MM.1S (cell line): ENCODE measurements at regions not wholly inside any gene's neighbourhood (a gene's known extent, or its start where the extent isn't known, plus 50 kb on each side); places are given as distances from the start of the nearest gene placed in this dataset.
A peak's percentile ranks its signal among the peaks of the same experiment; 100 is the strongest.

ENCODE experiments used
- DNase-seq: peaks from one replicate; pipeline ENCODE4 v3.0.0-alpha.2; 2015
- H2AFZ ChIP-seq: fragments of 300-600 bp; sonication (generic); 2 replicates; pipeline ENCODE4 v1.6.0; 2016; ENCODE audit warnings: antibody characterized with exemption, low read length
- H3F3A ChIP-seq: fragments of 300-600 bp; sonication (generic); 2 replicates; pipeline ENCODE4 v1.6.1; 2016; ENCODE audit warnings: mild to moderate bottlenecking, antibody characterized with exemption, low read length, moderate library complexity, mixed read lengths; ENCODE audit not compliant: insufficient read depth
- H3K27ac ChIP-seq: fragments of 300-600 bp; sonication (generic); 2 replicates; pipeline ENCODE4 v1.5.1; 2016; ENCODE audit warnings: mild to moderate bottlenecking, low read length
- H3K27me3 ChIP-seq: fragments of 300-600 bp; sonication (generic); replicated peaks from 2 replicates; pipeline ENCODE4 v1.6.0; 2016; ENCODE audit warnings: low read length; ENCODE audit not compliant: insufficient read depth
- H3K36me3 ChIP-seq: fragments of 300-600 bp; sonication (generic); replicated peaks from 2 replicates; pipeline ENCODE4 v1.6.1; 2016; ENCODE audit warnings: mild to moderate bottlenecking, low read length, mixed read lengths; ENCODE audit not compliant: insufficient read depth
- H3K4me1 ChIP-seq: fragments of 300-600 bp; sonication (generic); 2 replicates; pipeline ENCODE4 v1.6.1; 2016; ENCODE audit warnings: low read length, mixed read lengths
- H3K4me2 ChIP-seq: fragments of 300-600 bp; sonication (generic); 2 replicates; pipeline ENCODE4 v1.6.0; 2016; ENCODE audit warnings: low read depth, low read length
- H3K4me3 ChIP-seq: fragments of 300-600 bp; sonication (generic); 2 replicates; pipeline ENCODE4 v1.5.1; 2016; ENCODE audit warnings: low read length, mixed read lengths
- H3K79me2 ChIP-seq: fragments of 300-600 bp; sonication (generic); 2 replicates; pipeline ENCODE4 v1.6.1; 2016; ENCODE audit warnings: mixed run types, low read length, mixed read lengths
- H3K9ac ChIP-seq: fragments of 300-600 bp; sonication (generic); 2 replicates; pipeline ENCODE4 v1.6.1; 2016; ENCODE audit warnings: low read length, mixed read lengths
- H3K9me2 ChIP-seq: fragments of 300-600 bp; sonication (generic); replicated peaks from 2 replicates; pipeline ENCODE4 v1.6.1; 2016; ENCODE audit warnings: mild to moderate bottlenecking, low read length, mixed read lengths; ENCODE audit not compliant: insufficient read depth
- H3K9me3 ChIP-seq: fragments of 300-600 bp; sonication (generic); replicated peaks from 2 replicates; pipeline ENCODE4 v1.6.1; 2016; ENCODE audit warnings: mild to moderate bottlenecking, low read length, mixed read lengths; ENCODE audit not compliant: insufficient read depth
- H4K20me1 ChIP-seq: fragments of 300-600 bp; sonication (generic); 2 replicates; pipeline ENCODE4 v1.6.1; 2016; ENCODE audit warnings: mild to moderate bottlenecking, low read length, moderate library complexity, mixed read lengths; ENCODE audit not compliant: insufficient read depth
- EZH2 ChIP-seq: fragments of 300-600 bp; sonication (generic); optimal IDR thresholded peaks from 2 replicates; pipeline ENCODE3; 2017; ENCODE audit warnings: low read depth, mild to moderate bottlenecking, antibody characterized with exemption, low read length, mixed read lengths
- EZH2phosphoT487 ChIP-seq: fragments of 300-600 bp; sonication (generic); IDR thresholded peaks from 2 replicates; pipeline ENCODE4 v1.6.1; 2018; ENCODE audit warnings: antibody characterized with exemption, low read length
- TF ChIP-seq, protein P1 (sequence below): fragments of 300-600 bp; sonication (generic); IDR thresholded peaks from 2 replicates; pipeline ENCODE4 v1.5.1; 2016; ENCODE audit warnings: antibody characterized with exemption, low read length, mixed read lengths

DNA sequence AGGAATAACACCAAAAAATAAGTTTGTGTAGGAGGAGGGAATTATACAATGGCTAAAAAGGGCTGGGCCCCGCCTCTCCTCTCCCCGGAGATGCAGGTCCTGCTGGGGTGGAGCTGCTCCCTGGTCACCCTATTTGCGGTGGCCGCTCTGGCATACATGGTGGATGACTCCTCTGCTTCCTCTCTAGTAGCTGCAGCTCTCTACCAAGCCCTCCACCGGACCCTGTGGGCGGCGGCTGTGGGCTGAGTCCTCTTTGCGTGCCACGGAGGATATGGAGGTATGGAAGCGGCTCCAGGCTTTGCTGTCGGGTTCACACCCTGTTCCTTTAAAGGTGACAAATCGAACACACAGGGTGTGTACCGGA lies 77.1 kb upstream of the SEC11C start:
- no peaks in the 10 kb centered on the region for H3K9me3 ChIP-seq
- H3K9me2 ChIP-seq = no peaks in the 10 kb centered on the region
- no peaks in the 10 kb centered on the region for H4K20me1 ChIP-seq
- H3F3A ChIP-seq = 0 out of 2 replicates have a peak, but pooled peaks cover 3% of the 10 kb centered on the region
- no peaks in the 10 kb centered on the region for H3K27me3 ChIP-seq
- no peak overlapping the region for H3K27ac ChIP-seq
- H3K79me2 ChIP-seq = no peaks in the 10 kb centered on the region
- TF ChIP-seq EZH2phosphoT487 (no peak), EZH2 (no peak)
- TF ChIP-seq, protein P1, sequence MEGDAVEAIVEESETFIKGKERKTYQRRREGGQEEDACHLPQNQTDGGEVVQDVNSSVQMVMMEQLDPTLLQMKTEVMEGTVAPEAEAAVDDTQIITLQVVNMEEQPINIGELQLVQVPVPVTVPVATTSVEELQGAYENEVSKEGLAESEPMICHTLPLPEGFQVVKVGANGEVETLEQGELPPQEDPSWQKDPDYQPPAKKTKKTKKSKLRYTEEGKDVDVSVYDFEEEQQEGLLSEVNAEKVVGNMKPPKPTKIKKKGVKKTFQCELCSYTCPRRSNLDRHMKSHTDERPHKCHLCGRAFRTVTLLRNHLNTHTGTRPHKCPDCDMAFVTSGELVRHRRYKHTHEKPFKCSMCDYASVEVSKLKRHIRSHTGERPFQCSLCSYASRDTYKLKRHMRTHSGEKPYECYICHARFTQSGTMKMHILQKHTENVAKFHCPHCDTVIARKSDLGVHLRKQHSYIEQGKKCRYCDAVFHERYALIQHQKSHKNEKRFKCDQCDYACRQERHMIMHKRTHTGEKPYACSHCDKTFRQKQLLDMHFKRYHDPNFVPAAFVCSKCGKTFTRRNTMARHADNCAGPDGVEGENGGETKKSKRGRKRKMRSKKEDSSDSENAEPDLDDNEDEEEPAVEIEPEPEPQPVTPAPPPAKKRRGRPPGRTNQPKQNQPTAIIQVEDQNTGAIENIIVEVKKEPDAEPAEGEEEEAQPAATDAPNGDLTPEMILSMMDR = no peak
- no peaks in the 10 kb centered on the region for H3K36me3 ChIP-seq
- H3K4me1 ChIP-seq = peaks cover 10% of the 10 kb centered on the region
- H3K4me2 ChIP-seq = no peak overlapping the region
- no peak for DNase-seq
- no peak overlapping the region for H3K4me3 ChIP-seq
- H2AFZ ChIP-seq = no peak overlapping the region
- no peak overlapping the region for H3K9ac ChIP-seq

DNA sequence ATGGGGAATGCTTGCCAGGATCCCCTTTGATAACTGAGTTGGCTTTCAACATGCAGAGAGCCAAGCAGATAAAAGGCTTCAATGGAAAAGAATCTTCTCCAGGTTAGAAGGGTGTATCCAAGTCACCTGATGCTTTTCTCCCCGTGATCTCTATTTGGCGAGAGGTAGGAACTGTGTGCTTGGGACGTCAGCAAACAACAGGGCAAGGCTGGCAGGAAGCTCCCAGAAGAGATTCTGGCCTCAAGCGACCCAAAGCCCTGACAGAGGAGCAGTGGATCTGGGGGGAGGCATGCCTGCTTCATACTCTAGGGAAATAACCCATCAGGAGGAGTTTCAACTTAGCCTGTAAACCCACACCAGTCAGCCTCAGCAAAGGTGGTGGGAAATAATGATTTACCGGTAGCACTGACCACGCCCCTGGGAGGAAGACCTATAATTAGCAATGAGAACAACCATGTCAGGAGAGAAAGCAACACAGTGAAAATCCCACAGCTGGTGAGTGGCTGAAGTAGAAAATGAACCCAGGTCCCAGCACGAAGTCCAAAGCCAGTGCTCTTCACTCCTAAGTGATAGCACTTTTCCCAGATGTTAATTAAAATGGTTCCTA lies 76.3 kb upstream of the SEC11C start:
- H3K9ac ChIP-seq = no peak overlapping the region

DNA sequence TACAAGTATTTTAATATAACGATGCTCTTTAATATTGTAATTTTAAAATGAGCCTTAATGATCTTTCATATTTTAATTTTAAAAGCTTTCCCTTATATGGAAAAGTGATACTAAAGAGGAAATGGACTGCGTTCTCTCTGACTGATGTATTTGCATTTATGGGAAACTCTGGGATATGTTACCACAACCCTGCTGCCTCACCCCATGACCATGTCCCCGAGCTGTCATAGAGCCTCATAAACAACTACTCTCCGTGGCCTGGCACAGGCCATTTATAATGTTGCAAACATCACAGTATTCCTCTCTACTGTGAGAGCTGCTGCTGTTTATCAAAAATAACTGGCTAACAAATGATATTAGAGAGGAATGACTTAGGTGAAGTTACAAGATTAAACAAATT lies 75.8 kb upstream of the SEC11C start:
- Histone ChIP-seq H3K27me3 (no peaks in the 10 kb centered on the region), H3K9me2 (no peaks in the 10 kb centered on the region), H3K9ac (no peak overlapping the region), H2AFZ (no peak overlapping the region), H3K27ac (no peak overlapping the region), H3K79me2 (no peaks in the 10 kb centered on the region), H3K9me3 (no peaks in the 10 kb centered on the region), H3F3A (0 out of 2 replicates have a peak, but pooled peaks cover 3% of the 10 kb centered on the region), H3K4me2 (peak overlapping the region; percentile 28), H3K4me1 (peaks cover 10% of the 10 kb centered on the region), H3K4me3 (no peak overlapping the region), H3K36me3 (no peaks in the 10 kb centered on the region), H4K20me1 (no peaks in the 10 kb centered on the region)
- DNase-seq = no peak
- TF ChIP-seq EZH2phosphoT487 (no peak), EZH2 (no peak)
- TF ChIP-seq, protein P1 = no peak

More for the DNA sequence above, 76.3 kb upstream of the SEC11C start:
- Histone ChIP-seq H3K9me3 (no peaks in the 10 kb centered on the region), H3K36me3 (no peaks in the 10 kb centered on the region), H3F3A (0 out of 2 replicates have a peak, but pooled peaks cover 3% of the 10 kb centered on the region), H2AFZ (no peak overlapping the region), H3K27me3 (no peaks in the 10 kb centered on the region), H3K79me2 (no peaks in the 10 kb centered on the region), H4K20me1 (no peaks in the 10 kb centered on the region), H3K4me3 (no peak overlapping the region), H3K27ac (no peak overlapping the region), H3K4me2 (peak overlapping the region; percentile 28; the same call in 1 of the 2 replicates), H3K9me2 (no peaks in the 10 kb centered on the region), H3K4me1 (peaks cover 10% of the 10 kb centered on the region)
- no peak for TF ChIP-seq EZH2phosphoT487
- TF ChIP-seq, protein P1 = no peak
- no peak for TF ChIP-seq EZH2
- DNase-seq = peak; percentile 48
